Mesenchymal stem cell (in vitro differentiated cells and primary cell): ENCODE measurements at regions not wholly inside any gene's neighbourhood (a gene's known extent, or its start where the extent isn't known, plus 50 kb on each side); places are given as distances from the start of the nearest gene placed in this dataset.

Source experiments
- DNase-seq: peaks from one replicate; pipeline ENCODE4 v3.0.0-alpha.2; 2013
- H2AFZ ChIP-seq: one replicate; pipeline ENCODE4 v1.6.1; 2013; ENCODE audit warnings: low read depth, mild to moderate bottlenecking, control low read depth, inconsistent platforms, low read length, moderate library complexity
- H2AK5ac ChIP-seq: 2 replicates; pipeline ENCODE4 v1.6.1; 2013; ENCODE audit warnings: low read length, moderate library complexity, mild to moderate bottlenecking, inconsistent platforms; ENCODE audit not compliant: severe bottlenecking
- H2BK120ac ChIP-seq: one replicate; pipeline ENCODE4 v1.6.1; 2013; ENCODE audit warnings: low read depth, mild to moderate bottlenecking, inconsistent platforms, low read length, moderate library complexity
- H2BK12ac ChIP-seq, 2 experiments: one replicate each; pipeline ENCODE4 v1.6.1; 2013; ENCODE audit warnings: inconsistent platforms in 2 of 2, low read length in 2 of 2, mild to moderate bottlenecking in 2 of 2, moderate library complexity in 2 of 2, control low read depth in 1 of 2
- H2BK15ac ChIP-seq: one replicate; pipeline ENCODE4 v1.6.1; 2013; ENCODE audit warnings: mild to moderate bottlenecking, low read depth, inconsistent platforms; ENCODE audit not compliant: poor library complexity, severe bottlenecking
- H2BK5ac ChIP-seq: 2 replicates; pipeline ENCODE4 v1.6.1; 2013; ENCODE audit warnings: low read depth, mild to moderate bottlenecking, low read length, control low read depth, inconsistent platforms; ENCODE audit not compliant: poor library complexity, severe bottlenecking
- H3K14ac ChIP-seq, 2 experiments: one replicate each; pipeline ENCODE4 v1.6.1; 2013; ENCODE audit warnings: inconsistent platforms in 2 of 2, low read length in 2 of 2, control low read depth in 1 of 2, mild to moderate bottlenecking in 1 of 2, moderate library complexity in 1 of 2
- H3K18ac ChIP-seq, 2 experiments: one replicate each; pipeline ENCODE4 v1.6.1; 2013; ENCODE audit warnings: inconsistent platforms in 2 of 2, low read length in 2 of 2, control low read depth in 1 of 2, low read depth in 1 of 2, mild to moderate bottlenecking in 1 of 2
- H3K23ac ChIP-seq, 2 experiments: one replicate each; pipeline ENCODE4 v1.6.1; 2013; ENCODE audit warnings: inconsistent platforms in 2 of 2, low read length in 2 of 2, mild to moderate bottlenecking in 2 of 2, moderate library complexity in 2 of 2, control low read depth in 1 of 2
- H3K27ac ChIP-seq: 2 replicates; pipeline ENCODE4 v1.5.1; 2013; ENCODE audit warnings: mild to moderate bottlenecking, moderate library complexity, low read length, control low read depth, inconsistent platforms; ENCODE audit not compliant: poor library complexity, severe bottlenecking
- H3K27me3 ChIP-seq, 2 experiments: 2 replicates each; pipeline versions ENCODE4 v1.6.1 to v1.7.0; 2013; ENCODE audit warnings: low read length in 2 of 2, mild to moderate bottlenecking in 2 of 2, moderate library complexity in 2 of 2, control low read depth in 1 of 2, inconsistent platforms in 1 of 2; ENCODE audit not compliant: control insufficient read depth in 1 of 2, insufficient read depth in 1 of 2
- H3K36me3 ChIP-seq, 2 experiments: 2 replicates each; pipeline versions ENCODE4 v1.6.1 to v1.7.0; 2013; ENCODE audit warnings: low read length in 2 of 2, control low read depth in 1 of 2, inconsistent platforms in 1 of 2, low read depth in 1 of 2, mild to moderate bottlenecking in 1 of 2; ENCODE audit not compliant: insufficient read depth in 2 of 2, control insufficient read depth in 1 of 2
- H3K4ac ChIP-seq, 2 experiments: one replicate each; pipeline ENCODE4 v1.6.1; 2013; ENCODE audit warnings: inconsistent platforms in 2 of 2, low read length in 2 of 2, mild to moderate bottlenecking in 2 of 2, moderate library complexity in 2 of 2, control low read depth in 1 of 2, low read depth in 1 of 2
- H3K4me1 ChIP-seq: 2 replicates; pipeline ENCODE4 v1.6.1; 2013; ENCODE audit warnings: low read depth, low read length, control low read depth; ENCODE audit not compliant: control insufficient read depth, insufficient read depth
- H3K4me2 ChIP-seq: 2 replicates; pipeline ENCODE4 v1.6.1; 2013; ENCODE audit warnings: low read length, mild to moderate bottlenecking, inconsistent platforms; ENCODE audit not compliant: poor library complexity, severe bottlenecking
- H3K4me3 ChIP-seq, 2 experiments: 2 replicates each; pipeline versions ENCODE4 v1.5.1 to v1.7.0; 2013; ENCODE audit warnings: low read length in 2 of 2, mild to moderate bottlenecking in 2 of 2, control low read depth in 1 of 2, low read depth in 1 of 2; ENCODE audit not compliant: insufficient read depth in 1 of 2
- H3K79me1 ChIP-seq: replicated peaks from 2 replicates; pipeline ENCODE4 v1.6.1; 2013; ENCODE audit warnings: mild to moderate bottlenecking, control low read depth, low read length, inconsistent platforms; ENCODE audit not compliant: poor library complexity, severe bottlenecking
- H3K9ac ChIP-seq: 2 replicates; pipeline ENCODE4 v1.7.0; 2013; ENCODE audit warnings: mild to moderate bottlenecking, low read length, moderate library complexity
- H3K9me3 ChIP-seq: 2 replicates; pipeline ENCODE4 v1.7.0; 2013; ENCODE audit warnings: mild to moderate bottlenecking, low read length; ENCODE audit not compliant: control insufficient read depth
- H4K8ac ChIP-seq: one replicate; pipeline ENCODE4 v1.6.1; 2013; ENCODE audit warnings: inconsistent platforms, mild to moderate bottlenecking, low read length, moderate library complexity
- H4K91ac ChIP-seq: one replicate; pipeline ENCODE4 v1.6.1; 2013; ENCODE audit warnings: mild to moderate bottlenecking, low read length, inconsistent platforms
- WGBS: methylation state at CpG from one replicate; pipeline ENCODE4 v1.1.7; 2013; ENCODE audit warnings: mixed read lengths; 5-methylcytosine and 5-hydroxymethylcytosine counted together

GRCh38 chr6:68326762-68327161, 308.3 kb upstream of the ADGRB3 start:
- no peak overlapping the region for H2AFZ ChIP-seq
- no peak for DNase-seq
- H2AK5ac ChIP-seq = no peak overlapping the region
- no peak overlapping the region for H3K4ac ChIP-seq
- H3K4me1 ChIP-seq = no peaks in the 10 kb centered on the region
- H3K9me3 ChIP-seq = no peaks in the 10 kb centered on the region
- no peaks in the 10 kb centered on the region for H3K27me3 ChIP-seq
- no peak overlapping the region for H4K91ac ChIP-seq
- no peak overlapping the region for H3K14ac ChIP-seq
- H4K8ac ChIP-seq = no peak overlapping the region
- no peak overlapping the region for H3K27ac ChIP-seq
- no peak overlapping the region for H2BK12ac ChIP-seq
- no peaks in the 10 kb centered on the region for H3K79me1 ChIP-seq
- H3K23ac ChIP-seq = no peak overlapping the region
- no peak overlapping the region for H2BK120ac ChIP-seq
- H3K18ac ChIP-seq = no peak overlapping the region
- WGBS = 42% methylated on average over 2 of the region's 4 CpGs
- no peak overlapping the region for H3K4me2 ChIP-seq
- H2BK5ac ChIP-seq = no peak overlapping the region
- no peak overlapping the region for H2BK15ac ChIP-seq
- H3K4me3 ChIP-seq = no peak overlapping the region
- H3K9ac ChIP-seq = no peak overlapping the region
- no peaks in the 10 kb centered on the region for H3K36me3 ChIP-seq

- Histone ChIP-seq H2BK12ac (no peak overlapping the region), H3K27ac (no peak overlapping the region), H2AK5ac (no peak overlapping the region), H3K4ac (no peak overlapping the region), H2BK120ac (no peak overlapping the region), H3K18ac (no peak overlapping the region), H3K14ac (no peak overlapping the region), H2AFZ (no peak overlapping the region), H3K4me2 (no peak overlapping the region), H3K9ac (no peak overlapping the region), H4K91ac (no peak overlapping the region), H3K79me1 (no peaks in the 10 kb centered on the region), H3K36me3 (no peaks in the 10 kb centered on the region), H3K4me3 (no peak overlapping the region), H4K8ac (no peak overlapping the region), H3K23ac (no peak overlapping the region), H2BK5ac (no peak overlapping the region), H3K4me1 (no peaks in the 10 kb centered on the region), H2BK15ac (no peak overlapping the region), H3K9me3 (no peaks in the 10 kb centered on the region), H3K27me3 (no peaks in the 10 kb centered on the region)
- 58% methylated on average over 2 of the region's 2 CpGs for WGBS
- DNase-seq = no peak
Measured at GRCh38 chr6:68317366-68317765, 317.7 kb upstream of the ADGRB3 start.

DNA sequence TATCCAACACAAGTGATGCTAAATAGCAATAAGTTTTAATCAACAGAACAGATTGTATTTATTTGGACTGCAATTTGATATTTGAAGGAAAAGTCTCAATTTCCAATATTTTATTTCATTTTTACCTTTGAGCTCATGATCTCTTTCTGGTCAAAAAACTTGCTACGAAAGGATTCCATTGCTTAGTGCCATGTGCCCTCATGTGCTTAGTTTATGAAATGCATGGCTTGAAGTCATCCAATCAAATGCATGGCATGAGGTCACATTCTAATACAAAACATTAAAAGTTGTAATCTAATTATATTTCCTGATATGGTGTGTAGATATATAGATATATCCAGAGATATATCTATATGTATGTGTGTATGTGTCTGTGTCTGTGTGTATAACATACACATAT, 321.2 kb upstream of the ADGRB3 start:
- Histone ChIP-seq H2BK120ac (no peak overlapping the region), H3K23ac (no peak overlapping the region), H3K18ac (no peak overlapping the region), H3K4me3 (no peak overlapping the region), H3K9ac (no peak overlapping the region), H3K79me1 (no peaks in the 10 kb centered on the region), H3K4ac (no peak overlapping the region), H3K27ac (no peak overlapping the region), H3K9me3 (no peaks in the 10 kb centered on the region), H3K36me3 (no peaks in the 10 kb centered on the region), H4K8ac (no peak overlapping the region), H3K14ac (no peak overlapping the region), H2AK5ac (no peak overlapping the region), H3K4me2 (no peak overlapping the region), H2BK15ac (no peak overlapping the region), H4K91ac (no peak overlapping the region), H3K4me1 (no peaks in the 10 kb centered on the region), H2BK5ac (no peak overlapping the region), H3K27me3 (no peaks in the 10 kb centered on the region), H2AFZ (no peak overlapping the region), H2BK12ac (no peak overlapping the region)
- DNase-seq = peak; percentile 36
- WGBS = 50% methylated on average over 1 of the region's 1 CpG

DNA sequence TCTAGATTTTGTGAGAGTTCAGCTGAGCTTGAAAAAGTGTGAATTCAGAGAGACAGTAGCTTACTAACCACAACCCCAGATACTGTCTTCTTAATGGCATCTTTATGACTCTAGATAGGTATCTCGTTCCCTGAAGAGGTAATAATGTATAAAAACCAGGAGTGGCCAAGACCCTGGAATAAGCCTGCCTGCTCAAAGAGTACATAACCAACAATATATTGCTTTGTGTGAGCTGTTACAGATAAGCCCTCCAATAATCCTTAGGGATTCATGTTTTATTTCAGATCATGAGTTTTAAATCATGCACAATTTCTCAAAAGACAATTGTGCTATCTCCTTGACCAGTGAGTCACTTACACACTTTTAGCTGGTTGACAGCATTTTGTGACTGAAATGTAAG, 327.8 kb upstream of the ADGRB3 start:
- WGBS = no CpG with 5 or more reads among the region's 1 CpG
- no peak overlapping the region for H3K14ac ChIP-seq
- no peaks in the 10 kb centered on the region for H3K79me1 ChIP-seq
- no peaks in the 10 kb centered on the region for H3K4me1 ChIP-seq
- no peak overlapping the region for H2AK5ac ChIP-seq
- H4K91ac ChIP-seq = no peak overlapping the region
- no peak overlapping the region for H3K27ac ChIP-seq
- H3K4ac ChIP-seq = no peak overlapping the region
- H2BK120ac ChIP-seq = no peak overlapping the region
- no peak overlapping the region for H2BK15ac ChIP-seq
- H3K4me3 ChIP-seq = no peak overlapping the region
- no peak overlapping the region for H3K23ac ChIP-seq
- peaks cover 6% of the 10 kb centered on the region for H3K9me3 ChIP-seq
- no peak overlapping the region for H2BK5ac ChIP-seq
- no peak overlapping the region for H3K18ac ChIP-seq
- no peak overlapping the region for H3K9ac ChIP-seq
- no peaks in the 10 kb centered on the region for H3K36me3 ChIP-seq
- H3K27me3 ChIP-seq = no peaks in the 10 kb centered on the region
- H3K4me2 ChIP-seq = no peak overlapping the region
- no peak overlapping the region for H4K8ac ChIP-seq
- H2AFZ ChIP-seq = no peak overlapping the region
- no peak overlapping the region for H2BK12ac ChIP-seq
- no peak for DNase-seq
